HepG2 (cell line): ENCODE measurements at regions not wholly inside any gene's neighbourhood (a gene's known extent, or its start where the extent isn't known, plus 50 kb on each side); places are given as distances from the start of the nearest gene placed in this dataset.

ENCODE experiments used
- ATAC-seq: fragments of 200-7000 bp; cut with Tn5 transposase; 3 replicates; pipeline ENCODE4 v1.9.1; 2020; ENCODE audit warnings: mild to moderate bottlenecking, moderate library complexity
- BruUV-seq: library from RNA; stranded (reverse); fragments of 400-500 nt; replicated peaks from 2 replicates; lab custom pipeline; 2021; lab: Mats Ljungman, UMichigan
- CTCF ChIA-PET: fragments of 300-600 bp; formaldehyde crosslinking; extraction: SDS; loops from one replicate; lab custom pipeline; 2021; ENCODE audit warnings: low total read pairs, inconsistent platforms, low intra/inter-chr PET ratio; lab: Yijun Ruan, JAX
- POLR2A ChIA-PET: fragments of 350-600 bp; sonication (Branson Sonifier 250); formaldehyde crosslinking; loops from one replicate; lab custom pipeline; 2020; ENCODE audit warnings: antibody characterized with exemption, inconsistent platforms; lab: Yijun Ruan, JAX
- DNase-seq: peaks from one replicate; pipeline ENCODE4 v3.0.0-alpha.2; 2015; ENCODE audit warnings: low spot score
- FAIRE-seq: peaks from 3 replicates; lab custom pipeline; 2011; peaks lifted over from hg19 to GRCh38; lab: Jason Lieb, UNC
- H2AFZ ChIP-seq: one replicate; pipeline ENCODE4 v1.6.1; 2011; ENCODE audit warnings: low read length, inconsistent platforms
- H3K27ac ChIP-seq: fragments of 300-600 bp; 3 replicates; pipeline ENCODE4 v1.8.0; 2011; ENCODE audit warnings: mixed run types, mild to moderate bottlenecking, mixed read lengths, low read length, inconsistent platforms; ENCODE audit not compliant: insufficient read depth; ENCODE audit errors: extremely low read length
- H3K27me3 ChIP-seq, 2 experiments: fragments of 200-600 bp in 1 of 2; 2 replicates in 1 of 2; 3 replicates in 1 of 2; pipeline versions ENCODE4 v1.6.0 to v1.8.0; 2011; ENCODE audit warnings: low read length in 2 of 2, mild to moderate bottlenecking in 2 of 2, moderate library complexity in 2 of 2, inconsistent platforms in 1 of 2; ENCODE audit not compliant: insufficient read depth in 2 of 2, control insufficient read depth in 1 of 2
- H3K36me3 ChIP-seq, 2 experiments: fragments of 200-600 bp in 1 of 2; replicated peaks in 1 of 2; 2 replicates in 1 of 2; 3 replicates in 1 of 2; pipeline versions ENCODE4 v1.5.1 to v1.8.0; 2011; ENCODE audit warnings: low read length in 2 of 2, inconsistent platforms in 1 of 2; ENCODE audit not compliant: insufficient read depth in 2 of 2, control insufficient read depth in 1 of 2
- H3K4me1 ChIP-seq: 2 replicates; pipeline ENCODE4 v1.5.1; 2012; ENCODE audit warnings: low read length, inconsistent platforms; ENCODE audit not compliant: insufficient read depth
- H3K4me2 ChIP-seq: 2 replicates; pipeline ENCODE4 v1.6.0; 2011; ENCODE audit warnings: low read depth, low read length, inconsistent platforms
- H3K4me3 ChIP-seq, 3 experiments: fragments of 200-600 bp in 1 of 3; sonication (generic), shearing (Covaris generic) in 1 of 3; replicated peaks in 1 of 3; 2 replicates each; pipeline ENCODE4 v1.5.1; 2011 to 2016; ENCODE audit warnings: low read length in 3 of 3, inconsistent platforms in 2 of 3, low read depth in 2 of 3, mild to moderate bottlenecking in 2 of 3, control low read depth in 1 of 3, mixed read lengths in 1 of 3; ENCODE audit not compliant: insufficient read depth in 1 of 3
- H3K79me2 ChIP-seq: one replicate; pipeline ENCODE4 v1.6.1; 2011; ENCODE audit warnings: low read length, inconsistent platforms; ENCODE audit not compliant: insufficient read depth
- H3K9ac ChIP-seq: 2 replicates; pipeline ENCODE4 v1.6.0; 2011; ENCODE audit warnings: mild to moderate bottlenecking, low read depth, low read length, inconsistent platforms; ENCODE audit not compliant: insufficient read depth
- H3K9me3 ChIP-seq: 2 replicates; pipeline ENCODE4 v1.5.1; 2012; ENCODE audit warnings: mild to moderate bottlenecking, low read length
- H4K20me1 ChIP-seq: 2 replicates; pipeline ENCODE4 v1.6.0; 2011; ENCODE audit warnings: inconsistent platforms, mild to moderate bottlenecking, low read length, moderate library complexity; ENCODE audit not compliant: insufficient read depth
- IRF2 ChIP-seq: IDR thresholded peaks from 2 replicates; pipeline ENCODE4 v1.6.1; 2018; ENCODE audit warnings: missing genetic modification reagents, missing compliant biosample characterization
- LCORL ChIP-seq, 2 experiments: fragments of 450-650 bp in 1 of 2; sonication (generic) in 1 of 2; formaldehyde crosslinking in 1 of 2; IDR thresholded peaks; 2 replicates each; pipeline versions ENCODE4 v1.5.0 to v1.6.1; 2017 to 2020; ENCODE audit warnings: antibody characterized with exemption in 1 of 2, missing genetic modification reagents in 1 of 2
- MTF2 ChIP-seq: sonication (generic); formaldehyde crosslinking; IDR thresholded peaks from 2 replicates; pipeline ENCODE4 v1.5.0; 2020; ENCODE audit warnings: missing genetic modification reagents, borderline replicate concordance
- MXD4 ChIP-seq: IDR thresholded peaks from 2 replicates; pipeline ENCODE4 v1.6.1; 2016; ENCODE audit warnings: mild to moderate bottlenecking, missing biosample characterization, missing genetic modification reagents
- NFIC ChIP-seq: IDR thresholded peaks from 2 replicates; pipeline ENCODE4 v1.6.1; 2012; ENCODE audit warnings: mild to moderate bottlenecking, low read length, inconsistent platforms
- PRMT3 ChIP-seq: sonication (generic); formaldehyde crosslinking; IDR thresholded peaks from 2 replicates; pipeline ENCODE4 v1.8.1; 2022; ENCODE audit warnings: low read depth, mild to moderate bottlenecking, moderate library complexity, missing genetic modification reagents, borderline replicate concordance
- USF2 ChIP-seq, 2 experiments: sonication (generic) in 1 of 2; formaldehyde crosslinking in 1 of 2; IDR thresholded peaks; 2 replicates each; pipeline versions ENCODE4 v1.5.1 to v1.6.1; 2011 to 2020; ENCODE audit warnings: borderline replicate concordance in 1 of 2, low read depth in 1 of 2, low read length in 1 of 2, mild to moderate bottlenecking in 1 of 2, missing genetic modification reagents in 1 of 2, moderate library complexity in 1 of 2
- ZBTB21 ChIP-seq: sonication (generic); formaldehyde crosslinking; IDR thresholded peaks from 2 replicates; pipeline ENCODE4 v1.4.0; 2020; ENCODE audit warnings: missing genetic modification reagents
- ZNF883 ChIP-seq: sonication (generic); formaldehyde crosslinking; IDR thresholded peaks from 2 replicates; pipeline ENCODE4 v1.5.1; 2020; ENCODE audit warnings: mild to moderate bottlenecking, missing genetic modification reagents; ENCODE audit errors: not compliant biosample characterization
- WGBS: methylation state at CpG from one replicate; pipeline ENCODE4 v1.1.6; 2017; ENCODE audit warnings: low lambda C conversion rate; 5-methylcytosine and 5-hydroxymethylcytosine counted together
- in situ Hi-C: cut with HindIII; loops from 2 replicates; pipeline ENCODE4 v1.10.0; 2017; ENCODE audit warnings: low pct_unique_long_range_greater_than_20kb; ENCODE audit not compliant: extremely low pct_ligation_motif_present
- intact Hi-C: fragments of 100-400 bp; cut with micrococcal nuclease; formaldehyde crosslinking; loops from one replicate; pipeline ENCODE4 v1.10.0; 2022; ENCODE audit not compliant: unreplicated experiment
- TF ChIP-seq, protein P1 (sequence below): sonication (generic); formaldehyde crosslinking; IDR thresholded peaks from 2 replicates; pipeline ENCODE4 v1.4.0; 2020; ENCODE audit warnings: missing genetic modification reagents, borderline replicate concordance
- TF ChIP-seq, protein P2 (sequence below): sonication (generic); formaldehyde crosslinking; IDR thresholded peaks from 2 replicates; pipeline ENCODE4 v1.4.0; 2020; ENCODE audit warnings: mild to moderate bottlenecking, missing genetic modification reagents, borderline replicate concordance

DNA sequence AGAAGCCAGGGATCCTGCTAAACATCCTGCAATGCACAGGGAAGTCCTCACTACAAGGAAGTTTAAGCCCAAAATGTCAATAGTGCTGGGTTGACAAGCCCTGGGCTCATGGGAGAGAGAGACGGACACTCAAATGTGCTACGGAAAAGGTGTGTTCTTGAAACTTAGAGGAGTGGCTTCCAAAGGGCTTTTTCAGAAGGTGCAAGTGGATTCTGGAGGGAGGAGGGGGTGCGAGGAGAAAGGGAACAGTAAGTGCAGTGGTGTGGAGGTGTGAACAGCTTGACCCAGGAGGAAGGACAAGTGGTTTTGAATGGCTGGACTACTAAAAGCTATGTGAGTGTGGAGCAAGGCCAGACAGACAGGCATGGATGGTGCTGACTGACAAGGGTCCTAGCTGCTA lies 50.4 kb upstream of the CECR2 start:
- peaks cover 0 to 6% of the 10 kb centered on the region in 2 experiments; a peak in 2 of 5 replicates for H3K27me3 ChIP-seq
- 0% methylated on average over 3 of the region's 3 CpGs for WGBS
- H3K4me1 ChIP-seq = no peaks in the 10 kb centered on the region
- ATAC-seq (no peak), FAIRE-seq (no peak), DNase-seq (no peak)
- H3K9me3 ChIP-seq = no peaks in the 10 kb centered on the region
- H3K79me2 ChIP-seq = no peaks in the 10 kb centered on the region
- no peak overlapping the region for H3K4me3 ChIP-seq
- in situ Hi-C loops = no loop called here
- TF ChIP-seq ZBTB21 (CRISPR knock-in tag) (no peak), LCORL (IDR thresholded peaks at IDR 0.05) (no peak), LCORL (CRISPR knock-in tag; IDR thresholded peaks at IDR 0.05) (no peak), MXD4 (CRISPR knock-in tag) (no peak), ZNF883 (CRISPR knock-in tag) (no peak), MTF2 (CRISPR knock-in tag) (no peak), USF2 (IDR thresholded peaks at IDR 0.05; ENCODE audit: low read depth, low read length) (no peak), USF2 (CRISPR knock-in tag; IDR thresholded peaks at IDR 0.05; ENCODE audit: borderline replicate concordance) (no peak), IRF2 (CRISPR knock-in tag) (no peak), NFIC (no peak), PRMT3 (CRISPR knock-in tag) (no peak)
- TF ChIP-seq, protein P1, sequence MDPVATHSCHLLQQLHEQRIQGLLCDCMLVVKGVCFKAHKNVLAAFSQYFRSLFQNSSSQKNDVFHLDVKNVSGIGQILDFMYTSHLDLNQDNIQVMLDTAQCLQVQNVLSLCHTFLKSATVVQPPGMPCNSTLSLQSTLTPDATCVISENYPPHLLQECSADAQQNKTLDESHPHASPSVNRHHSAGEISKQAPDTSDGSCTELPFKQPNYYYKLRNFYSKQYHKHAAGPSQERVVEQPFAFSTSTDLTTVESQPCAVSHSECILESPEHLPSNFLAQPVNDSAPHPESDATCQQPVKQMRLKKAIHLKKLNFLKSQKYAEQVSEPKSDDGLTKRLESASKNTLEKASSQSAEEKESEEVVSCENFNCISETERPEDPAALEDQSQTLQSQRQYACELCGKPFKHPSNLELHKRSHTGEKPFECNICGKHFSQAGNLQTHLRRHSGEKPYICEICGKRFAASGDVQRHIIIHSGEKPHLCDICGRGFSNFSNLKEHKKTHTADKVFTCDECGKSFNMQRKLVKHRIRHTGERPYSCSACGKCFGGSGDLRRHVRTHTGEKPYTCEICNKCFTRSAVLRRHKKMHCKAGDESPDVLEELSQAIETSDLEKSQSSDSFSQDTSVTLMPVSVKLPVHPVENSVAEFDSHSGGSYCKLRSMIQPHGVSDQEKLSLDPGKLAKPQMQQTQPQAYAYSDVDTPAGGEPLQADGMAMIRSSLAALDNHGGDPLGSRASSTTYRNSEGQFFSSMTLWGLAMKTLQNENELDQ = no peak
- TF ChIP-seq, protein P2, sequence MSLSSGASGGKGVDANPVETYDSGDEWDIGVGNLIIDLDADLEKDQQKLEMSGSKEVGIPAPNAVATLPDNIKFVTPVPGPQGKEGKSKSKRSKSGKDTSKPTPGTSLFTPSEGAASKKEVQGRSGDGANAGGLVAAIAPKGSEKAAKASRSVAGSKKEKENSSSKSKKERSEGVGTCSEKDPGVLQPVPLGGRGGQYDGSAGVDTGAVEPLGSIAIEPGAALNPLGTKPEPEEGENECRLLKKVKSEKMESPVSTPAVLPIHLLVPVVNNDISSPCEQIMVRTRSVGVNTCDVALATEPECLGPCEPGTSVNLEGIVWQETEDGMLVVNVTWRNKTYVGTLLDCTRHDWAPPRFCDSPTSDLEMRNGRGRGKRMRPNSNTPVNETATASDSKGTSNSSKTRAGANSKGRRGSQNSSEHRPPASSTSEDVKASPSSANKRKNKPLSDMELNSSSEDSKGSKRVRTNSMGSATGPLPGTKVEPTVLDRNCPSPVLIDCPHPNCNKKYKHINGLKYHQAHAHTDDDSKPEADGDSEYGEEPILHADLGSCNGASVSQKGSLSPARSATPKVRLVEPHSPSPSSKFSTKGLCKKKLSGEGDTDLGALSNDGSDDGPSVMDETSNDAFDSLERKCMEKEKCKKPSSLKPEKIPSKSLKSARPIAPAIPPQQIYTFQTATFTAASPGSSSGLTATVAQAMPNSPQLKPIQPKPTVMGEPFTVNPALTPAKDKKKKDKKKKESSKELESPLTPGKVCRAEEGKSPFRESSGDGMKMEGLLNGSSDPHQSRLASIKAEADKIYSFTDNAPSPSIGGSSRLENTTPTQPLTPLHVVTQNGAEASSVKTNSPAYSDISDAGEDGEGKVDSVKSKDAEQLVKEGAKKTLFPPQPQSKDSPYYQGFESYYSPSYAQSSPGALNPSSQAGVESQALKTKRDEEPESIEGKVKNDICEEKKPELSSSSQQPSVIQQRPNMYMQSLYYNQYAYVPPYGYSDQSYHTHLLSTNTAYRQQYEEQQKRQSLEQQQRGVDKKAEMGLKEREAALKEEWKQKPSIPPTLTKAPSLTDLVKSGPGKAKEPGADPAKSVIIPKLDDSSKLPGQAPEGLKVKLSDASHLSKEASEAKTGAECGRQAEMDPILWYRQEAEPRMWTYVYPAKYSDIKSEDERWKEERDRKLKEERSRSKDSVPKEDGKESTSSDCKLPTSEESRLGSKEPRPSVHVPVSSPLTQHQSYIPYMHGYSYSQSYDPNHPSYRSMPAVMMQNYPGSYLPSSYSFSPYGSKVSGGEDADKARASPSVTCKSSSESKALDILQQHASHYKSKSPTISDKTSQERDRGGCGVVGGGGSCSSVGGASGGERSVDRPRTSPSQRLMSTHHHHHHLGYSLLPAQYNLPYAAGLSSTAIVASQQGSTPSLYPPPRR (CRISPR knock-in tag) = no peak
- BruUV-seq = no TSS peak
- no peak overlapping the region for H2AFZ ChIP-seq
- intact Hi-C loops = no loop called here
- CTCF ChIA-PET = no interaction called here
- no peak overlapping the region for H3K4me2 ChIP-seq
- H3K36me3 ChIP-seq = no peaks in the 10 kb centered on the region
- no peak overlapping the region for H3K9ac ChIP-seq
- no peak overlapping the region for H3K27ac ChIP-seq
- H4K20me1 ChIP-seq = no peaks in the 10 kb centered on the region
- POLR2A ChIA-PET = no interaction called here
